K562 (cell line): ENCODE measurements at regions not wholly inside any gene's neighbourhood (a gene's known extent, or its start where the extent isn't known, plus 50 kb on each side); places are given as distances from the start of the nearest gene placed in this dataset.

Experiments
- ATAC-seq: fragments of 200-7000 bp; cut with Tn5 transposase; 3 replicates; pipeline ENCODE4 v1.9.1; 2020; ENCODE audit warnings: moderate library complexity
- BruUV-seq: library from RNA; stranded (reverse); fragments of 400-500 nt; replicated peaks from 2 replicates; lab custom pipeline; 2021; lab: Mats Ljungman, UMichigan
- CTCF ChIA-PET: fragments of 300-600 bp; formaldehyde crosslinking; extraction: SDS; loops from one replicate; lab custom pipeline; 2021; ENCODE audit warnings: low intra/inter-chr PET ratio; lab: Yijun Ruan, JAX
- POLR2A ChIA-PET: fragments of 300-600, 350-650 bp; sonication (Branson Sonifier 250); formaldehyde crosslinking; extraction: SDS; loops from one replicate; lab custom pipeline; 2021; ENCODE audit warnings: antibody characterized with exemption, inconsistent platforms; lab: Yijun Ruan, JAX
- DNase-seq, 4 experiments: peaks; one replicate each; pipeline versions ENCODE4 v3.0.0 to v3.0.0-alpha.2; 2011 to 2018; ENCODE audit warnings: low spot score in 3 of 4, mixed read lengths in 3 of 4; ENCODE audit errors: extremely low read depth in 1 of 4
- FAIRE-seq: peaks from 2 replicates; lab custom pipeline; 2011; peaks lifted over from hg19 to GRCh38; lab: Jason Lieb, UNC
- H2AFZ ChIP-seq: 2 replicates; pipeline ENCODE4 v1.6.0; 2011; ENCODE audit warnings: low read depth, low read length, control low read depth, inconsistent platforms
- H3K27ac ChIP-seq: fragments of 200-600 bp; 3 replicates; pipeline ENCODE4 v1.8.0; 2011; ENCODE audit warnings: low read depth, mild to moderate bottlenecking, control low read depth, inconsistent platforms, low read length, moderate library complexity, mixed read lengths; ENCODE audit errors: extremely low read depth
- H3K27me3 ChIP-seq, 2 experiments: fragments of 300-600 bp in 1 of 2; 2 replicates in 1 of 2; 3 replicates in 1 of 2; pipeline versions ENCODE4 v1.6.0 to v1.8.0; 2011; ENCODE audit warnings: inconsistent platforms in 2 of 2, low read length in 2 of 2, mild to moderate bottlenecking in 1 of 2, mixed read lengths in 1 of 2, moderate library complexity in 1 of 2; ENCODE audit not compliant: control insufficient read depth in 2 of 2, insufficient read depth in 2 of 2
- H3K36me3 ChIP-seq: fragments of 300-600 bp; 3 replicates; pipeline ENCODE4 v1.8.0; 2011; ENCODE audit warnings: mild to moderate bottlenecking, low read length, inconsistent platforms; ENCODE audit not compliant: control insufficient read depth, insufficient read depth
- H3K4me1 ChIP-seq, 2 experiments: fragments of 200-600 bp in 1 of 2; replicated peaks in 1 of 2; 2 replicates in 1 of 2; 3 replicates in 1 of 2; pipeline versions ENCODE4 v1.5.1 to v1.8.0; 2011; ENCODE audit warnings: inconsistent platforms in 2 of 2, low read length in 2 of 2, mild to moderate bottlenecking in 1 of 2, mixed read lengths in 1 of 2, moderate library complexity in 1 of 2; ENCODE audit not compliant: control insufficient read depth in 2 of 2, insufficient read depth in 2 of 2
- H3K4me2 ChIP-seq: 2 replicates; pipeline ENCODE4 v1.6.1; 2011; ENCODE audit warnings: low read length, control low read depth, inconsistent platforms, mixed read lengths; ENCODE audit not compliant: insufficient read depth
- H3K4me3 ChIP-seq: fragments of 200-600 bp; sonication (generic), shearing (Covaris generic); 2 replicates; pipeline ENCODE4 v1.5.1; 2016; ENCODE audit warnings: control low read depth, inconsistent platforms
- H3K79me2 ChIP-seq: fragments of 200-600 bp; 3 replicates; pipeline ENCODE4 v1.8.0; 2011; ENCODE audit warnings: low read length, inconsistent platforms; ENCODE audit not compliant: control insufficient read depth, insufficient read depth
- H3K9ac ChIP-seq, 2 experiments: 2 replicates each; pipeline versions ENCODE4 v1.6.0 to v1.6.1; 2011; ENCODE audit warnings: low read depth in 2 of 2, low read length in 2 of 2, control low read depth in 1 of 2, inconsistent platforms in 1 of 2, mild to moderate bottlenecking in 1 of 2, mixed read lengths in 1 of 2; ENCODE audit not compliant: insufficient read depth in 1 of 2
- H3K9me1 ChIP-seq: one replicate; pipeline ENCODE4 v1.6.0; 2011; ENCODE audit warnings: inconsistent platforms, mild to moderate bottlenecking, low read length, moderate library complexity; ENCODE audit not compliant: control insufficient read depth, insufficient read depth
- H3K9me3 ChIP-seq: replicated peaks from 2 replicates; pipeline ENCODE4 v1.5.1; 2011; ENCODE audit warnings: low read depth, low read length, inconsistent platforms; ENCODE audit not compliant: control insufficient read depth, insufficient read depth
- H4K20me1 ChIP-seq: replicated peaks from 2 replicates; pipeline ENCODE4 v1.6.1; 2011; ENCODE audit warnings: low read length, inconsistent platforms, mixed read lengths; ENCODE audit not compliant: control insufficient read depth, insufficient read depth
- ESRRA ChIP-seq: fragments of 450-650 bp; IDR thresholded peaks from 2 replicates; pipeline ENCODE4 v1.6.1; 2014; ENCODE audit warnings: low read depth, mild to moderate bottlenecking, moderate library complexity, borderline replicate concordance
- PHF21A ChIP-seq: fragments of 450-650 bp; IDR thresholded peaks from 2 replicates; pipeline ENCODE4 v1.6.1; 2017; ENCODE audit warnings: low read depth, borderline replicate concordance
- PTBP1 ChIP-seq: fragments of 200-400 bp; formaldehyde crosslinking; IDR thresholded peaks from 2 replicates; pipeline ENCODE4 v1.6.1; 2017; ENCODE audit warnings: low read depth, low read length
- TAF9B ChIP-seq: fragments of 450-650 bp; IDR thresholded peaks from 2 replicates; pipeline ENCODE4 v1.6.1; 2018; ENCODE audit warnings: mild to moderate bottlenecking; ENCODE audit not compliant: partially characterized antibody
- TCFL5 ChIP-seq: fragments of 250-450 bp; sonication (Bioruptor Pico); conservative IDR thresholded peaks from 2 replicates; pipeline ENCODE4 v1.6.1; 2021; ENCODE audit warnings: mild to moderate bottlenecking, moderate library complexity, matching md5 sums
- in situ Hi-C: fragments of 300-500 bp; cut with MboI; formaldehyde crosslinking; loops from 4 replicates; pipeline ENCODE4 v1.15.0; 2018; ENCODE audit warnings: inconsistent platforms, mixed read lengths
- intact Hi-C: fragments of 100-400 bp; cut with micrococcal nuclease; formaldehyde crosslinking; loops from 2 replicates; pipeline ENCODE4 v1.14.2; 2022
- TF ChIP-seq, protein P1 (sequence below): fragments of 450-650 bp; IDR thresholded peaks from 2 replicates; pipeline ENCODE4 v1.6.1; 2014; ENCODE audit warnings: low read depth, mild to moderate bottlenecking, moderate library complexity, borderline replicate concordance

DNA sequence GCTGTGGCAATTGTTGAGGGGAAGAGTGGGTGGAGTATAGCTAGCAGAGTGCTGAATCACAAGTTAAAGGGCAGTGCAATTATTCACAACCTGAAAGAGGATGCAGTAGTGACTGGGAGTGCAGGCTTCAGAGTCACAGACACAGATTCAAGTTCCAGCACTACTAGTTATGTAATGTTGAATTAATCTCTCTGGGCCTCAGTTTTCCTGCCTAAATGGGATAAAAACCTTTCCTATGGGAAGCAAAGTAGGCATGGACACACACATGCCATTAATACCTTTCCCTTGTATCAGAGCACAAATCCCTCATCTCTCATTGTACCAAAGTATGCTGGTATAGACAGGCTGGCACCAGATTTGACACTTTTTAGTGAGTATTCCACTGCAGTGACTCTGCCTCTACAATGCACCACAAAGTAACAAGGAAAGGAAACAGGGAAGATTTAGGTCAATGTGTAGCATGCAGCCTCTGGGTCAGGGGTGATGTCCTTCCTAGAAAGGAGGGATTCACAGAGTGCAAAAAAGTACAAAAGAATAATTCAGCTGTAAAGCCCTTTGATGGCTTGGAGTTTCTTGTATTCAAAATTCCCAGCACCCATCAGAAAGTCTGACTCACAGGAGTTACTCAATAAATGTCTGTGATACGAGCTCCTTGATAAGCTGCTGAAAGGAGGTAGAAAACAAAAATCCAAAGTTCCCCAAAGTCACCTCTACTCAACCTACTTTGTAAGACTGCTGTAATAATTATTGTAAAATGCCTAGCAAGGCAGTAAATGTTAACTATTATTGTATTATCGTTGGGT is 507.5 kb upstream of the TGFBR2 start (continued):
- TF ChIP-seq ESRRA (no peak), TCFL5 (CRISPR knock-in tag) (no peak), PHF21A (no peak)
- TF ChIP-seq, protein P1, sequence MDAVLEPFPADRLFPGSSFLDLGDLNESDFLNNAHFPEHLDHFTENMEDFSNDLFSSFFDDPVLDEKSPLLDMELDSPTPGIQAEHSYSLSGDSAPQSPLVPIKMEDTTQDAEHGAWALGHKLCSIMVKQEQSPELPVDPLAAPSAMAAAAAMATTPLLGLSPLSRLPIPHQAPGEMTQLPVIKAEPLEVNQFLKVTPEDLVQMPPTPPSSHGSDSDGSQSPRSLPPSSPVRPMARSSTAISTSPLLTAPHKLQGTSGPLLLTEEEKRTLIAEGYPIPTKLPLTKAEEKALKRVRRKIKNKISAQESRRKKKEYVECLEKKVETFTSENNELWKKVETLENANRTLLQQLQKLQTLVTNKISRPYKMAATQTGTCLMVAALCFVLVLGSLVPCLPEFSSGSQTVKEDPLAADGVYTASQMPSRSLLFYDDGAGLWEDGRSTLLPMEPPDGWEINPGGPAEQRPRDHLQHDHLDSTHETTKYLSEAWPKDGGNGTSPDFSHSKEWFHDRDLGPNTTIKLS: no peak

- no TSS peak for BruUV-seq
- H3K4me3 ChIP-seq: no peak overlapping the region
- H3K9ac ChIP-seq: no peak overlapping the region
- ATAC-seq: no peak
- H2AFZ ChIP-seq: no peak overlapping the region
- no peaks in the 10 kb centered on the region for H3K4me1 ChIP-seq
- no peak for DNase-seq
- H3K27me3 ChIP-seq: no peaks in the 10 kb centered on the region
- no peaks in the 10 kb centered on the region for H4K20me1 ChIP-seq
- FAIRE-seq: no peak
- H3K36me3 ChIP-seq: no peaks in the 10 kb centered on the region
- TF ChIP-seq TAF9B (no peak), PTBP1 (no peak)
- no peak overlapping the region for H3K27ac ChIP-seq
- intact Hi-C loops: no loop called here
- no peaks in the 10 kb centered on the region for H3K9me3 ChIP-seq
- H3K4me2 ChIP-seq: no peak overlapping the region
- no peaks in the 10 kb centered on the region for H3K79me2 ChIP-seq
- POLR2A ChIA-PET: no interaction called here
- CTCF ChIA-PET: no interaction called here
- in situ Hi-C loops: no loop called here
- no peaks in the 10 kb centered on the region for H3K9me1 ChIP-seq
Measured at GRCh38 chr3:30102356-30102755, 504.0 kb upstream of the TGFBR2 start.
